ENCODE measurements at regions not wholly inside any gene's neighbourhood (a gene's known extent, or its start where the extent isn't known, plus 50 kb on each side); places are given as distances from the start of the nearest gene placed in this dataset.

- Histone ChIP-seq H3K27ac (no peak overlapping the region), H3K4me2 (no peak overlapping the region), H4K20me1 (ENCODE audit: insufficient read depth) (no peaks in the 10 kb centered on the region), H3K79me2 (ENCODE audit: insufficient read depth, low read depth) (no peaks in the 10 kb centered on the region), H3K36me3 (ENCODE audit: insufficient read depth) (no peaks in the 10 kb centered on the region), H2AFZ (ENCODE audit: low read depth) (no peak overlapping the region), H3K27me3 (ENCODE audit: insufficient read depth, low read depth) (no peaks in the 10 kb centered on the region), H3K4me1 (ENCODE audit: low read depth, poor library complexity, severe bottlenecking) (peaks cover 28% of the 10 kb centered on the region), H3K9ac (no peak overlapping the region), H3K4me3 (IDR thresholded peaks at IDR 0.05; ENCODE audit: insufficient read depth, low read depth, low read length) (no peak overlapping the region)
- no peak for TF ChIP-seq CTCF (conservative IDR thresholded peaks at IDR 0.05; ENCODE audit: low read depth, low read length)
These were observed 111.9 kb upstream of the ERCC4 start for GRCh38 chr16:13808102-13808501.

GRCh38 chr16:13809765-13810164 is 110.2 kb upstream of the ERCC4 start:
- H3K4me3 ChIP-seq (IDR thresholded peaks at IDR 0.05; ENCODE audit: insufficient read depth, low read depth, low read length), result no peak overlapping the region
- no peak overlapping the region for H2AFZ ChIP-seq (ENCODE audit: low read depth)
- H3K4me1 ChIP-seq (ENCODE audit: low read depth, poor library complexity, severe bottlenecking), result peaks cover 28% of the 10 kb centered on the region
- no peak overlapping the region for H3K9ac ChIP-seq
- H3K27me3 ChIP-seq (ENCODE audit: insufficient read depth, low read depth), result no peaks in the 10 kb centered on the region
- no peak overlapping the region for H3K27ac ChIP-seq
- no peaks in the 10 kb centered on the region for H4K20me1 ChIP-seq (ENCODE audit: insufficient read depth)
- H3K36me3 ChIP-seq (ENCODE audit: insufficient read depth), result no peaks in the 10 kb centered on the region
- H3K79me2 ChIP-seq (ENCODE audit: insufficient read depth, low read depth), result no peaks in the 10 kb centered on the region
- no peak for TF ChIP-seq CTCF (conservative IDR thresholded peaks at IDR 0.05; ENCODE audit: low read depth, low read length)
- H3K4me2 ChIP-seq, result no peak overlapping the region; the same call in 1 of the 2 replicates

GRCh38 chr16:13811834-13812233 is 108.1 kb upstream of the ERCC4 start:
- no peak overlapping the region for H3K9ac ChIP-seq
- H3K27ac ChIP-seq, result no peak overlapping the region
- no peaks in the 10 kb centered on the region for H4K20me1 ChIP-seq (ENCODE audit: insufficient read depth)
- no peak overlapping the region for H3K4me3 ChIP-seq (IDR thresholded peaks at IDR 0.05; ENCODE audit: insufficient read depth, low read depth, low read length)
- peaks cover 28% of the 10 kb centered on the region for H3K4me1 ChIP-seq (ENCODE audit: low read depth, poor library complexity, severe bottlenecking)
- no peak overlapping the region for H2AFZ ChIP-seq (ENCODE audit: low read depth)
- no peak for TF ChIP-seq CTCF (conservative IDR thresholded peaks at IDR 0.05; ENCODE audit: low read depth, low read length)
- H3K79me2 ChIP-seq (ENCODE audit: insufficient read depth, low read depth), result no peaks in the 10 kb centered on the region
- no peaks in the 10 kb centered on the region for H3K27me3 ChIP-seq (ENCODE audit: insufficient read depth, low read depth)
- H3K36me3 ChIP-seq (ENCODE audit: insufficient read depth), result no peaks in the 10 kb centered on the region
- H3K4me2 ChIP-seq, result no peak overlapping the region

- Histone ChIP-seq H3K27ac (no peak overlapping the region), H3K79me2 (ENCODE audit: insufficient read depth, low read depth) (no peaks in the 10 kb centered on the region), H3K4me1 (ENCODE audit: low read depth, poor library complexity, severe bottlenecking) (peaks cover 7% of the 10 kb centered on the region), H3K4me3 (IDR thresholded peaks at IDR 0.05; ENCODE audit: insufficient read depth, low read depth, low read length) (no peak overlapping the region), H4K20me1 (ENCODE audit: insufficient read depth) (no peaks in the 10 kb centered on the region), H3K27me3 (ENCODE audit: insufficient read depth, low read depth) (no peaks in the 10 kb centered on the region), H3K4me2 (no peak overlapping the region), H3K36me3 (ENCODE audit: insufficient read depth) (no peaks in the 10 kb centered on the region), H3K9ac (no peak overlapping the region), H2AFZ (ENCODE audit: low read depth) (no peak overlapping the region)
- TF ChIP-seq CTCF (conservative IDR thresholded peaks at IDR 0.05; ENCODE audit: low read depth, low read length), result no peak
These were observed 103.3 kb upstream of the ERCC4 start for GRCh38 chr16:13816701-13817100.

Measured in KMS-11 (cell line).